H9 (cell line): ENCODE measurements at regions not wholly inside any gene's neighbourhood (a gene's known extent, or its start where the extent isn't known, plus 50 kb on each side); places are given as distances from the start of the nearest gene placed in this dataset.

Experiments
- DNase-seq: peaks from one replicate; pipeline ENCODE4 v3.0.0-alpha.2; 2017
- H2AFZ ChIP-seq: one replicate; pipeline ENCODE4 v1.6.1; 2013; ENCODE audit warnings: mild to moderate bottlenecking, low read length, control low read depth, moderate library complexity
- H2AK5ac ChIP-seq: 2 replicates; pipeline ENCODE4 v1.6.1; 2013; ENCODE audit warnings: low read length, control low read depth, mixed read lengths; ENCODE audit not compliant: insufficient read length
- H2BK120ac ChIP-seq: one replicate; pipeline ENCODE4 v1.6.1; 2013; ENCODE audit warnings: low read depth, mild to moderate bottlenecking, low read length, control low read depth, inconsistent platforms; ENCODE audit not compliant: poor library complexity, severe bottlenecking
- H2BK12ac ChIP-seq: 2 replicates; pipeline ENCODE4 v1.6.1; 2013; ENCODE audit warnings: low read length, control low read depth, mixed read lengths, low read depth; ENCODE audit not compliant: insufficient read length
- H2BK15ac ChIP-seq: 2 replicates; pipeline ENCODE4 v1.6.1; 2013; ENCODE audit warnings: low read depth, low read length, control low read depth
- H2BK20ac ChIP-seq: one replicate; pipeline ENCODE4 v1.6.1; 2013; ENCODE audit warnings: low read depth, mild to moderate bottlenecking, low read length, control low read depth, inconsistent platforms; ENCODE audit not compliant: poor library complexity, severe bottlenecking
- H2BK5ac ChIP-seq: 2 replicates; pipeline ENCODE4 v1.6.1; 2013; ENCODE audit warnings: low read length, control low read depth, mixed read lengths; ENCODE audit not compliant: insufficient read length
- H3K14ac ChIP-seq: 2 replicates; pipeline ENCODE4 v1.6.1; 2013; ENCODE audit warnings: low read length, control low read depth; ENCODE audit not compliant: insufficient read depth
- H3K18ac ChIP-seq: 2 replicates; pipeline ENCODE4 v1.6.1; 2013; ENCODE audit warnings: low read depth, mild to moderate bottlenecking, mixed read lengths, low read length, control low read depth; ENCODE audit not compliant: insufficient read length
- H3K23ac ChIP-seq: 2 replicates; pipeline ENCODE4 v1.6.1; 2013; ENCODE audit warnings: low read length, control low read depth, mixed read lengths, low read depth; ENCODE audit not compliant: insufficient read length
- H3K23me2 ChIP-seq: 2 replicates; pipeline ENCODE4 v1.6.1; 2013; ENCODE audit warnings: low read depth, mild to moderate bottlenecking, mixed read lengths, low read length, control low read depth; ENCODE audit not compliant: insufficient read length, poor library complexity, severe bottlenecking
- H3K27ac ChIP-seq: 2 replicates; pipeline ENCODE4 v1.5.1; 2013; ENCODE audit warnings: low read length, control low read depth, mixed read lengths, low read depth; ENCODE audit not compliant: insufficient read length
- H3K27me3 ChIP-seq: 2 replicates; pipeline ENCODE4 v1.6.1; 2013; ENCODE audit warnings: low read length, control low read depth, inconsistent platforms; ENCODE audit not compliant: insufficient read depth
- H3K4ac ChIP-seq: 2 replicates; pipeline ENCODE4 v1.6.1; 2013; ENCODE audit warnings: low read depth, mild to moderate bottlenecking, control low read depth, inconsistent platforms, low read length, moderate library complexity
- H3K4me1 ChIP-seq: 2 replicates; pipeline ENCODE4 v1.6.1; 2013; ENCODE audit warnings: low read length, control low read depth, inconsistent platforms; ENCODE audit not compliant: insufficient read depth
- H3K4me2 ChIP-seq: 2 replicates; pipeline ENCODE4 v1.6.1; 2013; ENCODE audit warnings: low read length, control low read depth, mixed read lengths; ENCODE audit not compliant: insufficient read length, insufficient read depth
- H3K56ac ChIP-seq: 2 replicates; pipeline ENCODE4 v1.6.1; 2013; ENCODE audit warnings: low read depth, mild to moderate bottlenecking, mixed read lengths, low read length, control low read depth; ENCODE audit not compliant: insufficient read length
- H3K79me1 ChIP-seq: 2 replicates; pipeline ENCODE4 v1.6.1; 2013; ENCODE audit warnings: low read depth, mild to moderate bottlenecking, moderate library complexity, low read length, control low read depth, inconsistent platforms; ENCODE audit not compliant: insufficient read depth, poor library complexity, severe bottlenecking
- H3K79me2 ChIP-seq: 2 replicates; pipeline ENCODE4 v1.6.1; 2013; ENCODE audit warnings: low read length, control low read depth, inconsistent platforms; ENCODE audit not compliant: insufficient read depth
- H3K9ac ChIP-seq: 2 replicates; pipeline ENCODE4 v1.6.1; 2013; ENCODE audit warnings: low read length, control low read depth, mixed read lengths; ENCODE audit not compliant: insufficient read length; ENCODE audit errors: extremely low read depth
- H3K9me3 ChIP-seq: one replicate; pipeline ENCODE4 v1.6.1; 2013; ENCODE audit warnings: low read depth, low read length, inconsistent platforms; ENCODE audit not compliant: control insufficient read depth
- H3T11ph ChIP-seq: one replicate; pipeline ENCODE4 v1.6.1; 2013; ENCODE audit warnings: mild to moderate bottlenecking, low read length, control low read depth, inconsistent platforms
- H4K20me1 ChIP-seq: one replicate; pipeline ENCODE4 v1.6.1; 2013; ENCODE audit not compliant: control insufficient read depth, insufficient read length, insufficient read depth
- H4K5ac ChIP-seq: 2 replicates; pipeline ENCODE4 v1.6.1; 2013; ENCODE audit warnings: low read depth, mild to moderate bottlenecking, mixed read lengths, low read length, control low read depth; ENCODE audit not compliant: insufficient read length
- H4K8ac ChIP-seq: replicated peaks from 2 replicates; pipeline ENCODE4 v1.6.1; 2013; ENCODE audit warnings: low read length, control low read depth, mixed read lengths, low read depth; ENCODE audit not compliant: insufficient read length
- H4K91ac ChIP-seq: 2 replicates; pipeline ENCODE4 v1.6.1; 2013; ENCODE audit warnings: low read depth, mild to moderate bottlenecking, moderate library complexity, mixed read lengths, low read length, control low read depth; ENCODE audit not compliant: insufficient read length
- H3K27ac Mint-ChIP-seq, 3 experiments: 2 replicates in 2 of 3; 3 replicates in 1 of 3; pipeline ENCODE4 v1.8.0; 2020 to 2021; ENCODE audit warnings: mixed read lengths in 3 of 3, mild to moderate bottlenecking in 1 of 3, moderate library complexity in 1 of 3
- H3K27me3 Mint-ChIP-seq: 2 replicates; pipeline ENCODE4 v1.8.0; 2021; ENCODE audit warnings: low read depth, mild to moderate bottlenecking, moderate library complexity, mixed read lengths
- H3K36me3 Mint-ChIP-seq, 3 experiments: 2 replicates in 2 of 3; 3 replicates in 1 of 3; pipeline ENCODE4 v1.8.0; 2020 to 2021; ENCODE audit warnings: low read depth in 3 of 3, mixed read lengths in 3 of 3; ENCODE audit not compliant: insufficient read depth in 1 of 3
- H3K4me1 Mint-ChIP-seq, 2 experiments: 2 replicates each; pipeline ENCODE4 v1.8.0; 2020; ENCODE audit warnings: mixed read lengths in 2 of 2
- H3K4me3 Mint-ChIP-seq, 2 experiments: 2 replicates in 1 of 2; 3 replicates in 1 of 2; pipeline ENCODE4 v1.8.0; 2020 to 2021; ENCODE audit warnings: mild to moderate bottlenecking in 2 of 2, mixed read lengths in 2 of 2, moderate library complexity in 1 of 2
- H3K9me3 Mint-ChIP-seq, 2 experiments: 2 replicates in 1 of 2; 3 replicates in 1 of 2; pipeline ENCODE4 v1.8.0; 2020; ENCODE audit warnings: mild to moderate bottlenecking in 2 of 2, mixed read lengths in 2 of 2, moderate library complexity in 1 of 2
- WGBS: extraction: QIAGEN DNeasy Blood & Tissue Kit; methylation state at CpG from one replicate; pipeline ENCODE4 v1.1.7; 2013; ENCODE audit warnings: missing lambda C conversion rate, low lambda C conversion rate, mixed read lengths; ENCODE audit not compliant: insufficient read length; ENCODE audit errors: extremely low coverage; 5-methylcytosine and 5-hydroxymethylcytosine counted together
- TF ChIP-seq, protein P1 (sequence below): fragments of 200-600 bp; sonication (generic); conservative IDR thresholded peaks from 3 replicates; pipeline ENCODE4 v1.8.0; 2021; ENCODE audit warnings: antibody characterized with exemption, mild to moderate bottlenecking

GRCh38 chr11:91912322-91912721 lies 312.3 kb upstream of the FAT3 start:
- H3K4me3 Mint-ChIP-seq, result no peak overlapping the region
- peaks cover 0 to 2% of the 10 kb centered on the region in 2 experiments; a peak in 1 of 5 replicates for H3K9me3 Mint-ChIP-seq
- no peaks in the 10 kb centered on the region for H3K27me3 Mint-ChIP-seq
- H2AK5ac ChIP-seq, result no peak overlapping the region
- H3K4me2 ChIP-seq, result no peak overlapping the region
- no peak for DNase-seq
- H3K14ac ChIP-seq, result no peak overlapping the region
- no peak overlapping the region for H2AFZ ChIP-seq
- no peak overlapping the region for H3K27ac ChIP-seq
- H3K4me1 Mint-ChIP-seq, result no peaks in the 10 kb centered on the region
- H3K27me3 ChIP-seq, result no peaks in the 10 kb centered on the region
- no peak overlapping the region for H3K56ac ChIP-seq
- no peak overlapping the region for H3K18ac ChIP-seq
- H3K9ac ChIP-seq, result no peak overlapping the region
- H3K9me3 ChIP-seq, result no peaks in the 10 kb centered on the region
- no peak overlapping the region for H2BK12ac ChIP-seq
- H3K4me1 ChIP-seq, result no peaks in the 10 kb centered on the region
- H4K20me1 ChIP-seq, result no peaks in the 10 kb centered on the region
- no peak overlapping the region for H3K27ac Mint-ChIP-seq
- no peak overlapping the region for H3K4ac ChIP-seq
- no CpG with 5 or more reads among the region's 4 CpGs for WGBS
- H3K79me2 ChIP-seq, result no peaks in the 10 kb centered on the region
- H3T11ph ChIP-seq, result no peak overlapping the region
- H4K5ac ChIP-seq, result no peak overlapping the region
- no peak overlapping the region for H2BK20ac ChIP-seq
- H3K36me3 Mint-ChIP-seq, result no peaks in the 10 kb centered on the region
- TF ChIP-seq, protein P1, sequence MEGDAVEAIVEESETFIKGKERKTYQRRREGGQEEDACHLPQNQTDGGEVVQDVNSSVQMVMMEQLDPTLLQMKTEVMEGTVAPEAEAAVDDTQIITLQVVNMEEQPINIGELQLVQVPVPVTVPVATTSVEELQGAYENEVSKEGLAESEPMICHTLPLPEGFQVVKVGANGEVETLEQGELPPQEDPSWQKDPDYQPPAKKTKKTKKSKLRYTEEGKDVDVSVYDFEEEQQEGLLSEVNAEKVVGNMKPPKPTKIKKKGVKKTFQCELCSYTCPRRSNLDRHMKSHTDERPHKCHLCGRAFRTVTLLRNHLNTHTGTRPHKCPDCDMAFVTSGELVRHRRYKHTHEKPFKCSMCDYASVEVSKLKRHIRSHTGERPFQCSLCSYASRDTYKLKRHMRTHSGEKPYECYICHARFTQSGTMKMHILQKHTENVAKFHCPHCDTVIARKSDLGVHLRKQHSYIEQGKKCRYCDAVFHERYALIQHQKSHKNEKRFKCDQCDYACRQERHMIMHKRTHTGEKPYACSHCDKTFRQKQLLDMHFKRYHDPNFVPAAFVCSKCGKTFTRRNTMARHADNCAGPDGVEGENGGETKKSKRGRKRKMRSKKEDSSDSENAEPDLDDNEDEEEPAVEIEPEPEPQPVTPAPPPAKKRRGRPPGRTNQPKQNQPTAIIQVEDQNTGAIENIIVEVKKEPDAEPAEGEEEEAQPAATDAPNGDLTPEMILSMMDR, result no peak
- H2BK120ac ChIP-seq, result no peak overlapping the region
- H3K23me2 ChIP-seq, result no peaks in the 10 kb centered on the region
- H3K79me1 ChIP-seq, result no peaks in the 10 kb centered on the region
- H2BK15ac ChIP-seq, result no peak overlapping the region
- H3K23ac ChIP-seq, result no peak overlapping the region
- H2BK5ac ChIP-seq, result no peak overlapping the region
- no peak overlapping the region for H4K8ac ChIP-seq
- no peak overlapping the region for H4K91ac ChIP-seq
